ENCODE measurements at regions not wholly inside any gene's neighbourhood (a gene's known extent, or its start where the extent isn't known, plus 50 kb on each side); places are given as distances from the start of the nearest gene placed in this dataset.

- no peak for TF ChIP-seq NFYB (IDR thresholded peaks at IDR 0.05; ENCODE audit: extremely low read depth, insufficient read length)
- TF ChIP-seq, protein P1, sequence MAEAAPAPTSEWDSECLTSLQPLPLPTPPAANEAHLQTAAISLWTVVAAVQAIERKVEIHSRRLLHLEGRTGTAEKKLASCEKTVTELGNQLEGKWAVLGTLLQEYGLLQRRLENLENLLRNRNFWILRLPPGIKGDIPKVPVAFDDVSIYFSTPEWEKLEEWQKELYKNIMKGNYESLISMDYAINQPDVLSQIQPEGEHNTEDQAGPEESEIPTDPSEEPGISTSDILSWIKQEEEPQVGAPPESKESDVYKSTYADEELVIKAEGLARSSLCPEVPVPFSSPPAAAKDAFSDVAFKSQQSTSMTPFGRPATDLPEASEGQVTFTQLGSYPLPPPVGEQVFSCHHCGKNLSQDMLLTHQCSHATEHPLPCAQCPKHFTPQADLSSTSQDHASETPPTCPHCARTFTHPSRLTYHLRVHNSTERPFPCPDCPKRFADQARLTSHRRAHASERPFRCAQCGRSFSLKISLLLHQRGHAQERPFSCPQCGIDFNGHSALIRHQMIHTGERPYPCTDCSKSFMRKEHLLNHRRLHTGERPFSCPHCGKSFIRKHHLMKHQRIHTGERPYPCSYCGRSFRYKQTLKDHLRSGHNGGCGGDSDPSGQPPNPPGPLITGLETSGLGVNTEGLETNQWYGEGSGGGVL (CRISPR knock-in tag; IDR thresholded peaks at IDR 0.05): no peak
- no peak for TF ChIP-seq ASH1L (IDR thresholded peaks at IDR 0.05; ENCODE audit: borderline replicate concordance, low read depth, partially characterized antibody)
- TF ChIP-seq ATF7 (IDR thresholded peaks at IDR 0.05): no peak
- TF ChIP-seq ARID2 (IDR thresholded peaks at IDR 0.05): no peak
- TF ChIP-seq C11orf30 (IDR thresholded peaks at IDR 0.05; ENCODE audit: low read depth): peak; percentile 98
- TF ChIP-seq, protein P2, sequence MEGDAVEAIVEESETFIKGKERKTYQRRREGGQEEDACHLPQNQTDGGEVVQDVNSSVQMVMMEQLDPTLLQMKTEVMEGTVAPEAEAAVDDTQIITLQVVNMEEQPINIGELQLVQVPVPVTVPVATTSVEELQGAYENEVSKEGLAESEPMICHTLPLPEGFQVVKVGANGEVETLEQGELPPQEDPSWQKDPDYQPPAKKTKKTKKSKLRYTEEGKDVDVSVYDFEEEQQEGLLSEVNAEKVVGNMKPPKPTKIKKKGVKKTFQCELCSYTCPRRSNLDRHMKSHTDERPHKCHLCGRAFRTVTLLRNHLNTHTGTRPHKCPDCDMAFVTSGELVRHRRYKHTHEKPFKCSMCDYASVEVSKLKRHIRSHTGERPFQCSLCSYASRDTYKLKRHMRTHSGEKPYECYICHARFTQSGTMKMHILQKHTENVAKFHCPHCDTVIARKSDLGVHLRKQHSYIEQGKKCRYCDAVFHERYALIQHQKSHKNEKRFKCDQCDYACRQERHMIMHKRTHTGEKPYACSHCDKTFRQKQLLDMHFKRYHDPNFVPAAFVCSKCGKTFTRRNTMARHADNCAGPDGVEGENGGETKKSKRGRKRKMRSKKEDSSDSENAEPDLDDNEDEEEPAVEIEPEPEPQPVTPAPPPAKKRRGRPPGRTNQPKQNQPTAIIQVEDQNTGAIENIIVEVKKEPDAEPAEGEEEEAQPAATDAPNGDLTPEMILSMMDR (IDR thresholded peaks at IDR 0.05 in 2 of 3, conservative IDR thresholded peaks at IDR 0.05 in 1 of 3; ENCODE audit: insufficient read depth in 2 of 3, low read depth in 1 of 3, low read length in 3 of 3): peak in 2 of 3 experiments; percentile 9 to 23; a peak in 1 of 6 replicates
- no peak for TF ChIP-seq ZNF444 (CRISPR knock-in tag; IDR thresholded peaks at IDR 0.05)
- no peak for TF ChIP-seq GTF2E2 (tag; IDR thresholded peaks at IDR 0.05)
- no peak for TF ChIP-seq MLLT1 (IDR thresholded peaks at IDR 0.05)
- TF ChIP-seq SMC3 (conservative IDR thresholded peaks at IDR 0.05; ENCODE audit: insufficient read depth, low read depth, low read length): 0 out of 2 replicates have a peak, but pooled peaks have one; percentile 13
- TF ChIP-seq RBM14 (IDR thresholded peaks at IDR 0.05; ENCODE audit: borderline replicate concordance, insufficient read depth, low read depth, low read length): no peak
- no peak for TF ChIP-seq PHTF2 (CRISPR knock-in tag; IDR thresholded peaks at IDR 0.05)
- TF ChIP-seq ZBTB11 (CRISPR knock-in tag; IDR thresholded peaks at IDR 0.05): no peak
- no peak for TF ChIP-seq STAT5A (IDR thresholded peaks at IDR 0.05; ENCODE audit: borderline replicate concordance, low read length)
- TF ChIP-seq ZNF551 (CRISPR knock-in tag; IDR thresholded peaks at IDR 0.05): no peak
- TF ChIP-seq CTCFL (IDR thresholded peaks at IDR 0.05; ENCODE audit: borderline replicate concordance, insufficient read depth, low read depth, low read length, poor library complexity, severe bottlenecking): no peak
- TF ChIP-seq BCOR (IDR thresholded peaks at IDR 0.05): no peak
Measured at GRCh38 chr3:139096670-139097069, 52.0 kb upstream of the PRR23C start (continued).
